Neutrophil (primary cell): ENCODE measurements at regions not wholly inside any gene's neighbourhood (a gene's known extent, or its start where the extent isn't known, plus 50 kb on each side); places are given as distances from the start of the nearest gene placed in this dataset.

Experiments used
- H3K27ac ChIP-seq: fragments of 200-600 bp; sonication (generic); 2 replicates; pipeline ENCODE4 v1.5.1; 2016; ENCODE audit warnings: mild to moderate bottlenecking, moderate library complexity
- H3K27me3 ChIP-seq: fragments of 200-600 bp; sonication (generic); 2 replicates; pipeline ENCODE4 v1.6.0; 2016; ENCODE audit warnings: mild to moderate bottlenecking
- H3K36me3 ChIP-seq: fragments of 200-600 bp; sonication (generic); 2 replicates; pipeline ENCODE4 v1.5.1; 2017
- H3K4me1 ChIP-seq, 2 experiments: fragments of 200-600 bp in 1 of 2; sonication (generic) in 1 of 2; 1 replicate in 1 of 2; 2 replicates in 1 of 2; pipeline versions ENCODE4 v1.5.1 to v1.6.1; 2013 to 2016; ENCODE audit warnings: low read depth in 1 of 2, low read length in 1 of 2, mild to moderate bottlenecking in 1 of 2, moderate library complexity in 1 of 2; ENCODE audit not compliant: control insufficient read depth in 1 of 2, insufficient read depth in 1 of 2
- H3K4me3 ChIP-seq, 2 experiments: fragments of 200-600 bp in 1 of 2; sonication (generic) in 1 of 2; 1 replicate in 1 of 2; 2 replicates in 1 of 2; pipeline ENCODE4 v1.5.1; 2013 to 2016; ENCODE audit warnings: low read depth in 1 of 2, low read length in 1 of 2, mild to moderate bottlenecking in 1 of 2, moderate library complexity in 1 of 2
- H3K9me3 ChIP-seq: fragments of 200-600 bp; sonication (generic); 2 replicates; pipeline ENCODE4 v1.5.1; 2016
- TF ChIP-seq, protein P1 (sequence below): fragments of 200-600 bp; sonication (generic); IDR thresholded peaks from 2 replicates; pipeline ENCODE4 v1.5.1; 2016; ENCODE audit warnings: antibody characterized with exemption

- TF ChIP-seq, protein P1, sequence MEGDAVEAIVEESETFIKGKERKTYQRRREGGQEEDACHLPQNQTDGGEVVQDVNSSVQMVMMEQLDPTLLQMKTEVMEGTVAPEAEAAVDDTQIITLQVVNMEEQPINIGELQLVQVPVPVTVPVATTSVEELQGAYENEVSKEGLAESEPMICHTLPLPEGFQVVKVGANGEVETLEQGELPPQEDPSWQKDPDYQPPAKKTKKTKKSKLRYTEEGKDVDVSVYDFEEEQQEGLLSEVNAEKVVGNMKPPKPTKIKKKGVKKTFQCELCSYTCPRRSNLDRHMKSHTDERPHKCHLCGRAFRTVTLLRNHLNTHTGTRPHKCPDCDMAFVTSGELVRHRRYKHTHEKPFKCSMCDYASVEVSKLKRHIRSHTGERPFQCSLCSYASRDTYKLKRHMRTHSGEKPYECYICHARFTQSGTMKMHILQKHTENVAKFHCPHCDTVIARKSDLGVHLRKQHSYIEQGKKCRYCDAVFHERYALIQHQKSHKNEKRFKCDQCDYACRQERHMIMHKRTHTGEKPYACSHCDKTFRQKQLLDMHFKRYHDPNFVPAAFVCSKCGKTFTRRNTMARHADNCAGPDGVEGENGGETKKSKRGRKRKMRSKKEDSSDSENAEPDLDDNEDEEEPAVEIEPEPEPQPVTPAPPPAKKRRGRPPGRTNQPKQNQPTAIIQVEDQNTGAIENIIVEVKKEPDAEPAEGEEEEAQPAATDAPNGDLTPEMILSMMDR = no peak
- no peak overlapping the region for H3K4me3 ChIP-seq
- H3K9me3 ChIP-seq = no peaks in the 10 kb centered on the region
- H3K27ac ChIP-seq = no peak overlapping the region
- no peaks in the 10 kb centered on the region for H3K36me3 ChIP-seq
- peaks cover 54% of the 10 kb centered on the region for H3K27me3 ChIP-seq
- H3K4me1 ChIP-seq = no peaks in the 10 kb centered on the region
Observed at GRCh38 chr12:132386926-132387497, 57.6 kb upstream of the GALNT9 start.

- TF ChIP-seq, protein P1 = no peak
- no peaks in the 10 kb centered on the region for H3K9me3 ChIP-seq
- peaks cover 63% of the 10 kb centered on the region for H3K27me3 ChIP-seq
Observed at GRCh38 chr12:132385923-132386751, 56.7 kb upstream of the GALNT9 start.

GRCh38 chr12:132384916-132385774, 55.8 kb upstream of the GALNT9 start:
- Histone ChIP-seq H3K36me3 (no peaks in the 10 kb centered on the region), H3K4me1 (no peaks in the 10 kb centered on the region), H3K27me3 (peaks cover 72% of the 10 kb centered on the region), H3K4me3 (no peak overlapping the region), H3K9me3 (no peaks in the 10 kb centered on the region), H3K27ac (no peak overlapping the region)
- TF ChIP-seq, protein P1 = no peak

More at GRCh38 chr12:132385923-132386751, 56.7 kb upstream of the GALNT9 start:
- Histone ChIP-seq H3K4me3 (no peak overlapping the region), H3K4me1 (no peaks in the 10 kb centered on the region), H3K36me3 (no peaks in the 10 kb centered on the region), H3K27ac (no peak overlapping the region)

DNA sequence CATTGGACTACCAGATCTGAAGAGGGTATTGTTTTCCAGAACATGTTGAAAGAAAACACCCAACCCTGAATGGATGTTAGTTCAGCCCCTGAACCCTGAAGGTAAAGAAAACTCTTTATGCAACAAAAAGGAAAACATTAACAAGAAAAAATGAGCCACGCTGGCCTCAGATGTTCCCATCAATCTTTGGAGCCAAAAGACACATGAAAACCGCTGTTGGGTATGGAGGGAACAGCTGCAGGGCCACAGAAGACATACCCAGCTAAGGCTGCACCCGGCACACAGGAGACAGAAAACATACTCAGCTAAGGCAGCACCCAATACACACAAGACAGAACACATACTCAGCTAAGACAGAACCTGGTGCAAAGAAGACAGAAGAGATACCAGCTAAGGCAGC, 51.3 kb upstream of the GALNT9 start:
- no peaks in the 10 kb centered on the region for H3K4me1 ChIP-seq
- H3K4me3 ChIP-seq = no peak overlapping the region
- H3K27ac ChIP-seq = no peak overlapping the region
- TF ChIP-seq, protein P1 = no peak
- no peaks in the 10 kb centered on the region for H3K36me3 ChIP-seq
- peaks cover 69% of the 10 kb centered on the region for H3K27me3 ChIP-seq
- H3K9me3 ChIP-seq = no peaks in the 10 kb centered on the region

GRCh38 chr12:132379996-132380395, 50.6 kb upstream of the GALNT9 start:
- Histone ChIP-seq H3K36me3 (no peaks in the 10 kb centered on the region), H3K9me3 (no peaks in the 10 kb centered on the region), H3K27me3 (peaks cover 69% of the 10 kb centered on the region), H3K4me1 (no peaks in the 10 kb centered on the region), H3K27ac (no peak overlapping the region), H3K4me3 (no peak overlapping the region)
- TF ChIP-seq, protein P1 = no peak
